Lung (tissue), 11 donors: ENCODE measurements at regions not wholly inside any gene's neighbourhood (a gene's known extent, or its start where the extent isn't known, plus 50 kb on each side); places are given as distances from the start of the nearest gene placed in this dataset.

Experiments used
- ATAC-seq: fragments of 200-7000 bp; cut with Tn5 transposase; one replicate; pipeline ENCODE4 v1.9.1; 2020; ENCODE audit warnings: moderate number of reproducible peaks; ENCODE audit not compliant: insufficient read depth, low FRiP score
- DNase-seq, 3 donors: peaks; one replicate each; pipeline ENCODE4 v3.0.0-alpha.2; 2013 to 2017
- H3K27ac ChIP-seq, 2 donors: one replicate each; pipeline ENCODE4 v1.5.1; 2013; ENCODE audit warnings: mild to moderate bottlenecking in 2 of 2, moderate library complexity in 2 of 2, control low read depth in 1 of 2, inconsistent platforms in 1 of 2, low read depth in 1 of 2, low read length in 1 of 2
- H3K27me3 ChIP-seq, 3 donors: one replicate each; pipeline ENCODE4 v1.5.1; 2013; ENCODE audit warnings: low read length in 2 of 3; ENCODE audit not compliant: control insufficient read depth in 3 of 3, insufficient read depth in 3 of 3
- H3K36me3 ChIP-seq, 4 donors: one replicate each; pipeline ENCODE4 v1.5.1; 2013; ENCODE audit warnings: low read length in 4 of 4, mild to moderate bottlenecking in 1 of 4, moderate library complexity in 1 of 4; ENCODE audit not compliant: control insufficient read depth in 4 of 4, insufficient read depth in 4 of 4
- H3K4me1 ChIP-seq, 5 donors: one replicate each; pipeline ENCODE4 v1.5.1; 2013; ENCODE audit warnings: low read length in 5 of 5, mild to moderate bottlenecking in 2 of 5, moderate library complexity in 1 of 5; ENCODE audit not compliant: control insufficient read depth in 5 of 5, insufficient read depth in 5 of 5
- H3K4me3 ChIP-seq: one replicate; pipeline ENCODE4 v1.5.1; 2013; ENCODE audit warnings: mild to moderate bottlenecking, control low read depth, moderate library complexity
- H3K9ac ChIP-seq, 2 donors: one replicate each; pipeline ENCODE4 v1.5.1; 2013; ENCODE audit warnings: low read length in 2 of 2, control low read depth in 1 of 2; ENCODE audit not compliant: insufficient read depth in 1 of 2
- H3K9me3 ChIP-seq, 4 donors: one replicate each; pipeline ENCODE4 v1.5.1; 2013; ENCODE audit warnings: low read length in 3 of 4, mild to moderate bottlenecking in 1 of 4, moderate library complexity in 1 of 4; ENCODE audit not compliant: control insufficient read depth in 4 of 4, insufficient read depth in 3 of 4
- CTCF ChIP-seq: IDR thresholded peaks from 2 replicates; pipeline ENCODE4 v1.5.1; 2012; ENCODE audit warnings: mild to moderate bottlenecking; ENCODE audit errors: control extremely low read depth, extremely low read depth
- WGBS, 2 donors: extraction: QIAGEN DNeasy Blood & Tissue Kit; methylation state at CpG; one replicate each; pipeline ENCODE4 v1.1.7; 2013; 5-methylcytosine and 5-hydroxymethylcytosine counted together
- donor health status: control.
- donor health status: control.
- donor health status: Bipolar disorder and iron deficiency.
- donor health status: healthy.
- donor health status: DM: yes; HTN: yes; CAD: no.

GRCh38 chr3:177994976-177995375, 541.3 kb upstream of the KCNMB2 start:
- Histone ChIP-seq H3K9me3 (peaks cover 0 to 3% (median 0%) of the 10 kb centered on the region in 4 donors), H3K36me3 (no peaks in the 10 kb centered on the region), H3K27ac (no peak overlapping the region), H3K4me3 (no peak overlapping the region), H3K27me3 (no peaks in the 10 kb centered on the region), H3K4me1 (no peaks in the 10 kb centered on the region), H3K9ac (no peak overlapping the region)
- no peak for ATAC-seq
- no peak for TF ChIP-seq CTCF
- DNase-seq, result no peak

- Histone ChIP-seq H3K4me1 (no peaks in the 10 kb centered on the region), H3K36me3 (no peaks in the 10 kb centered on the region), H3K9me3 (peaks cover 0 to 3% (median 0%) of the 10 kb centered on the region in 4 donors), H3K9ac (no peak overlapping the region), H3K27me3 (no peaks in the 10 kb centered on the region), H3K27ac (no peak overlapping the region), H3K4me3 (no peak overlapping the region)
- WGBS, 2 donors, result 74 to 84% methylated on average over 1 of the region's 1 CpG
- no peak for TF ChIP-seq CTCF
- DNase-seq, result no peak
- no peak for ATAC-seq
Observed at GRCh38 chr3:177995381-177996085, 540.7 kb upstream of the KCNMB2 start.

DNA sequence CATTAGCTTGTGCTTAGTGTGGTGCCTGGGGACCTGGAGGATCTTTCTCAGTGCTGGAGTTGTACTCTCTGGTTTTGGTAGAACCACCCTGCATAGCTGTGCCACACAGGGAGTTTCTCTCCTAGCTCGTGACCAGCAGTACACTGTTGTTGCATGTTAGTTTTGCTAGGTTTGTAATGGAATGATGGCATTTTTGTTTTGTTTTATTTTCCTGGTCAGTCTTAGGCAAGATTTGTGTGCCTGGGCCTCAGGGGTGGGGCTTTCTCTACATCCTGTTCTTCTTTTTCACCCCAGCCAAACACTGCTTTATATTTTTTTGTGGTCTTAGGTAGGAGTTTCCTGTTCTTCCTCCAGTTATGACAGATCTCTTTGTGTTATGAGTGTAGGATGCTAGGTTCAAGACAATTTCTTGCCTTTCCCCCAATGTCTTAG, 534.5 kb upstream of the KCNMB2 start:
- Histone ChIP-seq H3K27me3 (no peaks in the 10 kb centered on the region), H3K9ac (no peak overlapping the region), H3K27ac (no peak overlapping the region), H3K9me3 (peaks cover 0 to 3% (median 0%) of the 10 kb centered on the region in 4 donors), H3K36me3 (no peaks in the 10 kb centered on the region), H3K4me3 (no peak overlapping the region), H3K4me1 (no peaks in the 10 kb centered on the region)
- WGBS, 2 donors, result 46 to 63% methylated on average over 1 of the region's 1 CpG
- TF ChIP-seq CTCF, result no peak
- DNase-seq (no peak), ATAC-seq (no peak)

GRCh38 chr3:178002113-178002512, 534.1 kb upstream of the KCNMB2 start:
- no peak for ATAC-seq
- DNase-seq, result no peak
- no peak overlapping the region for H3K4me3 ChIP-seq
- H3K27ac ChIP-seq, result no peak overlapping the region
- H3K9me3 ChIP-seq, result peaks cover 0 to 3% (median 0%) of the 10 kb centered on the region in 4 donors
- no peaks in the 10 kb centered on the region for H3K27me3 ChIP-seq
- no peak overlapping the region for H3K9ac ChIP-seq
- H3K4me1 ChIP-seq, result no peaks in the 10 kb centered on the region
- no peak for TF ChIP-seq CTCF
- H3K36me3 ChIP-seq, result no peaks in the 10 kb centered on the region
